ENCODE measurements at regions not wholly inside any gene's neighbourhood (a gene's known extent, or its start where the extent isn't known, plus 50 kb on each side); places are given as distances from the start of the nearest gene placed in this dataset.

- no TSS peak for BruUV-seq (replicated peaks)
- H2AFZ ChIP-seq (ENCODE audit: low read length): no peak overlapping the region
- H4K20me1 ChIP-seq (ENCODE audit: low read length): no peaks in the 10 kb centered on the region
- peaks cover 80% of the 10 kb centered on the region for H3K27me3 ChIP-seq (ENCODE audit: low read length)
- no peak overlapping the region for H3K27ac ChIP-seq (ENCODE audit: low read length)
- H3K79me2 ChIP-seq (ENCODE audit: low read length): no peaks in the 10 kb centered on the region
- no peak overlapping the region for H3K4me2 ChIP-seq (ENCODE audit: low read length)
- ATAC-seq (no peak), DNase-seq (no peak)
- H3K4me3 ChIP-seq (ENCODE audit: low read length): no peak overlapping the region
- H3K9ac ChIP-seq (ENCODE audit: low read length): no peak overlapping the region
- no peaks in the 10 kb centered on the region for H3F3A ChIP-seq (ENCODE audit: low read length, unreplicated experiment)
- no peaks in the 10 kb centered on the region for H3K9me3 ChIP-seq (ENCODE audit: low read length)
- intact Hi-C loops (cut with micrococcal nuclease): no loop called here
- POLR2A ChIA-PET (ENCODE audit: unreplicated experiment): no interaction called here
- H3K36me3 ChIP-seq (ENCODE audit: low read depth, low read length): no peaks in the 10 kb centered on the region
- CTCF ChIA-PET: no interaction called here
- H3K9me2 ChIP-seq (replicated peaks; ENCODE audit: low read length): no peaks in the 10 kb centered on the region
- TF ChIP-seq EZH2phosphoT487 (IDR thresholded peaks at IDR 0.05; ENCODE audit: borderline replicate concordance, low read length) (no peak), EZH2 (IDR thresholded peaks at IDR 0.05; ENCODE audit: low read length, unreplicated experiment) (no peak), CTCF (conservative IDR thresholded peaks at IDR 0.05; ENCODE audit: low read depth, low read length) (no peak)
- H3K4me1 ChIP-seq (ENCODE audit: insufficient read depth, low read length): no peaks in the 10 kb centered on the region
Observed at GRCh38 chr22:49663311-49663711, 164.4 kb downstream of the BRD1 start.

- Histone ChIP-seq H3K9me3 (ENCODE audit: low read length) (no peaks in the 10 kb centered on the region), H3K36me3 (ENCODE audit: low read depth, low read length) (no peaks in the 10 kb centered on the region), H2AFZ (ENCODE audit: low read length) (no peak overlapping the region), H3K79me2 (ENCODE audit: low read length) (no peaks in the 10 kb centered on the region), H3K9me2 (replicated peaks; ENCODE audit: low read length) (no peaks in the 10 kb centered on the region), H3K4me2 (ENCODE audit: low read length) (no peak overlapping the region), H4K20me1 (ENCODE audit: low read length) (no peaks in the 10 kb centered on the region), H3K4me1 (ENCODE audit: insufficient read depth, low read length) (no peaks in the 10 kb centered on the region), H3K27me3 (ENCODE audit: low read length) (peaks cover 82% of the 10 kb centered on the region), H3F3A (ENCODE audit: low read length, unreplicated experiment) (no peaks in the 10 kb centered on the region), H3K4me3 (ENCODE audit: low read length) (no peak overlapping the region), H3K27ac (ENCODE audit: low read length) (no peak overlapping the region), H3K9ac (ENCODE audit: low read length) (no peak overlapping the region)
- no peak for ATAC-seq
- intact Hi-C loops (cut with micrococcal nuclease): no loop called here
- no peak for DNase-seq
- ChIA-PET CTCF (no interaction called here), POLR2A (ENCODE audit: unreplicated experiment) (no interaction called here)
- TF ChIP-seq CTCF (conservative IDR thresholded peaks at IDR 0.05; ENCODE audit: low read depth, low read length): no peak
- no peak for TF ChIP-seq EZH2phosphoT487 (IDR thresholded peaks at IDR 0.05; ENCODE audit: borderline replicate concordance, low read length)
- no peak for TF ChIP-seq EZH2 (IDR thresholded peaks at IDR 0.05; ENCODE audit: low read length, unreplicated experiment)
- BruUV-seq (replicated peaks): no TSS peak
Observed at GRCh38 chr22:49662681-49663080, 165.0 kb downstream of the BRD1 start.

GRCh38 chr22:49660794-49661781 is 166.6 kb downstream of the BRD1 start:
- Histone ChIP-seq H3K27me3 (ENCODE audit: low read length) (peaks cover 80% of the 10 kb centered on the region), H3K4me2 (ENCODE audit: low read length) (no peak overlapping the region), H3K36me3 (ENCODE audit: low read depth, low read length) (no peaks in the 10 kb centered on the region), H3K9ac (ENCODE audit: low read length) (no peak overlapping the region), H3K4me1 (ENCODE audit: insufficient read depth, low read length) (no peaks in the 10 kb centered on the region), H2AFZ (ENCODE audit: low read length) (no peak overlapping the region), H4K20me1 (ENCODE audit: low read length) (no peaks in the 10 kb centered on the region), H3F3A (ENCODE audit: low read length, unreplicated experiment) (no peaks in the 10 kb centered on the region), H3K9me2 (replicated peaks; ENCODE audit: low read length) (no peaks in the 10 kb centered on the region), H3K27ac (ENCODE audit: low read length) (no peak overlapping the region), H3K4me3 (ENCODE audit: low read length) (no peak overlapping the region), H3K79me2 (ENCODE audit: low read length) (no peaks in the 10 kb centered on the region), H3K9me3 (ENCODE audit: low read length) (no peaks in the 10 kb centered on the region)
- ChIA-PET POLR2A (ENCODE audit: unreplicated experiment) (no interaction called here), CTCF (no interaction called here)
- no peak for ATAC-seq
- TF ChIP-seq EZH2phosphoT487 (IDR thresholded peaks at IDR 0.05; ENCODE audit: borderline replicate concordance, low read length) (no peak), EZH2 (IDR thresholded peaks at IDR 0.05; ENCODE audit: low read length, unreplicated experiment) (no peak), CTCF (conservative IDR thresholded peaks at IDR 0.05; ENCODE audit: low read depth, low read length) (no peak)
- no peak for DNase-seq
- no TSS peak for BruUV-seq (replicated peaks)
- intact Hi-C loops (cut with micrococcal nuclease): no loop called here

Data from PC-3 (cell line).